Bronchial epithelial cell (primary cell): ENCODE measurements at regions not wholly inside any gene's neighbourhood (a gene's known extent, or its start where the extent isn't known, plus 50 kb on each side); places are given as distances from the start of the nearest gene placed in this dataset.

ENCODE experiments used
- DNase-seq: peaks from one replicate; pipeline ENCODE4 v3.0.0-alpha.2; 2010; ENCODE audit warnings: low read depth
- FAIRE-seq: peaks from 2 replicates; lab custom pipeline; 2011; peaks lifted over from hg19 to GRCh38; lab: Jason Lieb, UNC
- H3K27me3 ChIP-seq: 2 replicates; pipeline ENCODE4 v1.5.1; 2011; ENCODE audit warnings: low read length; ENCODE audit not compliant: control insufficient read depth, insufficient read depth
- H3K36me3 ChIP-seq: 2 replicates; pipeline ENCODE4 v1.5.1; 2011; ENCODE audit warnings: low read length; ENCODE audit not compliant: control insufficient read depth, insufficient read depth
- H3K4me3 ChIP-seq: 2 replicates; pipeline ENCODE4 v1.5.1; 2011; ENCODE audit warnings: mild to moderate bottlenecking, low read depth, low read length, control low read depth
- TF ChIP-seq, protein P1 (sequence below): IDR thresholded peaks from 2 replicates; pipeline ENCODE4 v1.5.1; 2011; ENCODE audit warnings: mild to moderate bottlenecking, moderate library complexity, low read length, control low read depth, inconsistent platforms; ENCODE audit not compliant: insufficient read depth, severe bottlenecking

DNA sequence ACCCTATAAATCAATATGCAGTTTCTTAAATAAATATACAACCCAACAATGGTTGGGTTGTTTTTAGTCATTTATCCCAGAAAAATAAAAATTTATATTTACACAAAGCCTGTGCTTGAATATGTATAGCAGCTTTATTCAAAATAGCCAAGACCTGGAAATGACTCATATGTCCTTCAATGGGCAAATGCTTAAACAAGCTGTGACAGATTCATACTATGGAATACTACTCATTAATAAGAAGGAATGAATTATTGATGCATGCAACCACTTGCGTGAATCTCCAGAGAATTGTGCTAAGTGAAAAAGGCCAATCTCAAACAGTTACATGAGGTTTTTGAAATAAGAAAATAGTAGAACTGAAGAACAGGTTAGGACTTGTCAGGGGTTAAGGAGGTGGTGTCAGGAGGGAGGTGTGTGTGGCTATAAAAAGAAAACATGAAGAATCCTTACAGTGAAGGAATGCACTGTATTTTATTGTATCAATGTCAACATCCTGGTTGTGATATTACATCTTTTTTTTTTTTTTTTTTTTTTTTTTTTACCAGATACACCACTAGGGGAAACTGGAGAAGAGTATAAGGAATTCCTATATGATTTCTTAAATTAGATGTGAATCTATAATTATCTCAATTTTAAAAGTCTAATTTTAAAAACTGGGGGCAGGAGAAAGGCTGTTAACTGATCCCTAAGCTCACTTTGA is 82.4 kb upstream of the CD44 start:
- no peak for FAIRE-seq
- no peaks in the 10 kb centered on the region for H3K36me3 ChIP-seq
- no peaks in the 10 kb centered on the region for H3K27me3 ChIP-seq
- TF ChIP-seq, protein P1, sequence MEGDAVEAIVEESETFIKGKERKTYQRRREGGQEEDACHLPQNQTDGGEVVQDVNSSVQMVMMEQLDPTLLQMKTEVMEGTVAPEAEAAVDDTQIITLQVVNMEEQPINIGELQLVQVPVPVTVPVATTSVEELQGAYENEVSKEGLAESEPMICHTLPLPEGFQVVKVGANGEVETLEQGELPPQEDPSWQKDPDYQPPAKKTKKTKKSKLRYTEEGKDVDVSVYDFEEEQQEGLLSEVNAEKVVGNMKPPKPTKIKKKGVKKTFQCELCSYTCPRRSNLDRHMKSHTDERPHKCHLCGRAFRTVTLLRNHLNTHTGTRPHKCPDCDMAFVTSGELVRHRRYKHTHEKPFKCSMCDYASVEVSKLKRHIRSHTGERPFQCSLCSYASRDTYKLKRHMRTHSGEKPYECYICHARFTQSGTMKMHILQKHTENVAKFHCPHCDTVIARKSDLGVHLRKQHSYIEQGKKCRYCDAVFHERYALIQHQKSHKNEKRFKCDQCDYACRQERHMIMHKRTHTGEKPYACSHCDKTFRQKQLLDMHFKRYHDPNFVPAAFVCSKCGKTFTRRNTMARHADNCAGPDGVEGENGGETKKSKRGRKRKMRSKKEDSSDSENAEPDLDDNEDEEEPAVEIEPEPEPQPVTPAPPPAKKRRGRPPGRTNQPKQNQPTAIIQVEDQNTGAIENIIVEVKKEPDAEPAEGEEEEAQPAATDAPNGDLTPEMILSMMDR, result no peak
- no peak overlapping the region for H3K4me3 ChIP-seq
- peak; percentile 97 for DNase-seq

DNA sequence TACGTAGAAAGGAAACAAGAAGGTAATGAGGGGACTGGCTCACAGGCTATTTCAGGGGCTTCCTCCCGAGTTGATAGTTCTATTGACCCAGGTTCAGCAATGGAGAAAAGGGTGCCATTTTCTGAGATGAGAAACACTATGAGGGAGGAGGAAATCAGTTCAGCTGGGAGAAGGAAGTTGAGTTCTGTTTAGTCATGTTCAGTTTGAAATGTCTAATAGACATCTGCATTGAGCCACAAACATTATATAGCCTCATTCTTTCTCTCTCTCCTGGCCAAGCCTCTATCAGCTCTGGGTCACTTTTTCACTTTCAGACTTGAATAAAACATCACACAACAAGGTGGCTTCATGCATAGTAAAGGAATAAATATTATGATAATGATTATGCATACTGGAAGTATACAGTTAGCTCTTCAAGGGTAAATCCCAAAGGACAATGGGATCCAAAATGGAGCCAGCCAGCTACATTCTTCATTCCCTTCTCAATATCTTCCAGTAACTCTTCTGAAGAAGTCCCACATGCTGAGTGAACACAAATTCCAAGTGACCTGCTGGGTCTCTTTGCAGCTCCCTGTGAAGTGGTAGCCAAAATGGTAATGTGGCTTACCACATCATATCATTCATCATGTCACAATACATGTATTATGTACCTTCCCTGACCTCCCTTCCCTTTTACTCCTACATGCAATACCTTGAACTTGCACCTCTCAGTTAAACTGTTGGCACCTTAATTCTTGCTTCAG is 80.9 kb upstream of the CD44 start:
- DNase-seq (peak; percentile 37), FAIRE-seq (no peak)
- Histone ChIP-seq H3K27me3 (no peaks in the 10 kb centered on the region), H3K4me3 (no peak overlapping the region), H3K36me3 (no peaks in the 10 kb centered on the region)
- TF ChIP-seq, protein P1, result no peak

DNA sequence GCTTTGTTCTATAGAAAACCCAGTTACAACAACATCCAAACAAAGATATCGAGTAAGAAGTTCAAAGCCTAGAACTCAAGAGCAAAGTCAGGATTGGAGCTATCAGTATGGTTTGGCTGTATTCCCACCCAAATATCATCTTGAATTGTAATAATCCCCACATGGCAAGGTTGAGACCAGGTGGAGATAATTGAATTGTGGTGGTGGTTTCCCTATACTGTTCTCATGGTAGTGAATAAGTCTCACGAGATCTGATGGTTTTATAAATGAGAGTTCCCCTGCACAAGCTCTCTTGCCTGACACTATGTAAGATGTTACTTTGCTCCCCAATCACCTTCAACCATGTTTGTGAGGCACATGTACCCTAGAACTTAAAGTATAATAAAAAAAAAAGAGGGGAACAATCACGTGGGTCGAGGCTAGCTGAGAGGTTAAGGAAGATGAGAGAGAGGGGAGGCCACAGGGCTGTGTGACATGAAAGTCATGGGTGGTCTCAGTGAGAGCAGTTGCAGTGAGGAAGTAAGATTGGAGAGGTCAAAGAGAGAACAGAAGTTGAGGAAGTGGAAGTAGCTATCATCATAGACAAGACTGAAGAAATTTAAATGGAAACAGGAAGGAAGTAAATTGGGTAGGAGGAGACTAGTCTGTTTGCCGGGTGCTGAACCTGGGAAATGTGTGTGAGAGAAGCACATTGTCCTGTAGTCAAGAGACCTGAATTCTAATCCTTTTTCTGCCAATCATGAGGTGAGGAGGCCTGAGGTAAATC is 80.1 kb upstream of the CD44 start:
- Histone ChIP-seq H3K36me3 (no peaks in the 10 kb centered on the region), H3K27me3 (no peaks in the 10 kb centered on the region), H3K4me3 (no peak overlapping the region)
- TF ChIP-seq, protein P1, result no peak
- FAIRE-seq, result no peak
- no peak for DNase-seq

DNA sequence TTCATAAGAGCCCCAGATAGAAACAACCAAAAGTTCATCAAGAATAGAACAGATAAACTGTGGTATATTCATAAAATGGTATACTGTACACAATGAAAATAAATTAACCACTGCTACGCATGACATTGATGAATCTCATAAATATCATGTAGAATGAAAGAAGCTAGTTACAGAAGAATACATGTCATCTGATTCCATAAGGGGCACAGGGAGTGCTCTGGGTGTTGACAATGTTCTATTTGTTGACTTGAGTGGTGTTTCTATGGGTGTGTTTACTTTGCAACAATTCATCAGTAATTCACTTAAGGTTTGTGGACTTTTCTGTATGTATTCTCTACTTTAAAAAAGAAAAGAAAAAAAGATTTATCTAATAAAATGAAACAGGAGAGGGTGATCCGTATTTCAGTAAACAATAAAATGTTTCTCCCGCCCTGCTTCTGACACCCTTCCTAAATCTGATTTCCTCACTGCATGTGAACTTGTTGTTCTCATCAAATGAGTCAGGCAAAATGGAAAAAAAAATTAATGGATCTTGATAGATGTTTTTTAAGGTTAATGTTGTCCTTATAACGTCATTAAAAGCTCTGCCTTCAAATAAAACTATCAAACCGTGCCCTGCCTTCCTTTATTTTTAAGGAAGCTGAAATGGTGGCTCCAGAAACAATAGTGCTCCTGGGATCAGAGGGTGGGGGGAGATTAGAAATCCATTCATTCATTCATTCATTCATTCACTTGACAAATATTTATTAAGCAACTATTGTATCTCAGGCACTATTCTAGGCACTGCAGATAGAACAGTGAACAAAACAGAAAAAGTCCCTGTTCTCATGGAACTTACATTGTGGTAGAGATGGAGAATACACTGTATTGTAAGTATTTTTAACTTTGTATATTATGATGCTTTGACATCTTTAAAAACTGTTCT is 77.2 kb upstream of the CD44 start:
- H3K4me3 ChIP-seq, result no peak overlapping the region
- peak; percentile 32 for DNase-seq
- FAIRE-seq, result no peak
- H3K36me3 ChIP-seq, result no peaks in the 10 kb centered on the region
- H3K27me3 ChIP-seq, result no peaks in the 10 kb centered on the region
- TF ChIP-seq, protein P1, result no peak

GRCh38 chr11:35063488-35063931 is 75.5 kb upstream of the CD44 start:
- Histone ChIP-seq H3K36me3 (no peaks in the 10 kb centered on the region), H3K27me3 (no peaks in the 10 kb centered on the region), H3K4me3 (no peak overlapping the region)
- TF ChIP-seq, protein P1, result no peak
- no peak for FAIRE-seq
- no peak for DNase-seq
